Activated CD4-positive, alpha-beta memory T cell treated with anti-CD3 and anti-CD28 coated beads for 36 hours (primary cell): ENCODE measurements at regions not wholly inside any gene's neighbourhood (a gene's known extent, or its start where the extent isn't known, plus 50 kb on each side); places are given as distances from the start of the nearest gene placed in this dataset.

ENCODE experiments used
- CTCF ChIA-PET: fragments of 350-600 bp; sonication (Branson Sonifier 250); formaldehyde crosslinking; loops from one replicate; lab custom pipeline; 2021; ENCODE audit warnings: antibody characterized with exemption, inconsistent platforms; lab: Charles Lee
- POLR2A ChIA-PET: fragments of 350-600 bp; sonication (Branson Sonifier 250); formaldehyde crosslinking; loops from one replicate; lab custom pipeline; 2021; ENCODE audit warnings: antibody characterized with exemption; lab: Charles Lee
- DNase-seq: peaks from one replicate; pipeline ENCODE4 v3.0.0-alpha.2; 2020
- H3K27ac Mint-ChIP-seq: one replicate; pipeline ENCODE4 v1.8.0; 2021; ENCODE audit warnings: mixed read lengths
- H3K27me3 Mint-ChIP-seq: one replicate; pipeline ENCODE4 v1.8.0; 2021; ENCODE audit warnings: mixed read lengths
- H3K36me3 Mint-ChIP-seq: one replicate; pipeline ENCODE4 v1.8.0; 2021; ENCODE audit warnings: mixed read lengths
- H3K4me1 Mint-ChIP-seq: one replicate; pipeline ENCODE4 v1.8.0; 2021; ENCODE audit warnings: low read depth, mixed read lengths
- H3K4me3 Mint-ChIP-seq: one replicate; pipeline ENCODE4 v1.8.0; 2021; ENCODE audit warnings: mild to moderate bottlenecking, mixed read lengths
- H3K9me3 Mint-ChIP-seq: one replicate; pipeline ENCODE4 v1.8.0; 2021; ENCODE audit warnings: mixed read lengths
- intact Hi-C: fragments of 100-400 bp; cut with micrococcal nuclease; formaldehyde crosslinking; loops from one replicate; pipeline ENCODE4 v1.15.1; 2023

DNA sequence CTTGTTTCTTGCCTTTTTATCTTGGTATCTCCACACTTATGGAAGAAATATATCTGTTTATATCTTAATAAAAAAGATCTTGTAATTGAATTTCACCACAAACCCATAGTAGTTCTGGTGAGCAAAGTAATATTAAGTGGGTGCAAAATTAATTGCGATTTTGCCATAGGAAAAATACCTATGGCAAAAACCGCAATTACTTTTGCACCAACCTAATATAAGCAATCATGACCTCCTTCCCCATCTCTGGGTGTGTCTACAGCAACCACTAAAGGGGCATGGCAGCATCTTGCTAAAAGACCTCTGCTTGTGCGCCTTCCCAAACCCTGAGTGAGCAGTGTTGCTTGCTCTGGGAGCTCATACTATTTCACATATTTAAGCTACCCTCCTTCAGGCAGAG, 124.2 kb upstream of the GUCY1A1 start:
- CTCF ChIA-PET, result no interaction called here
- H3K27ac Mint-ChIP-seq, result no peak overlapping the region
- POLR2A ChIA-PET, result no interaction called here

DNA sequence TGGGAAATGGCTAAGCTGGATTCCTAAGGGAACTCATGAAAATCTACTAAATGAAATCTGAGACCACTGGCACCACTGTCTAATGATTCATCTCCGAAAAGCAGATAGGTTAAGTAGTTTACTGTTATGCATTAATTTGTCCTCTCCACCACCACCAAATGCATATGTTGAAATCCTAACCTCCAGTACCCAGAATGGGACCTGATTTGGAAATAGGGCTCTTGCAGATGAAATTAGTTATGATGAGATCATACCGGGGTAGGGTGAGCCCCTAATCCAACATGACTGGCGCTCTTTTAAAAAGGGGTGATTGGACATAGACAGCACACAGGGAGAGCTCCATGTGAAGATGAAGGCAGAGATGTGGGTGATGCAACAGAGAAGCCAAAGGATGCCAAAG, 124.9 kb upstream of the GUCY1A1 start:
- ChIA-PET CTCF (no interaction called here), POLR2A (no interaction called here)
- Mint-ChIP-seq H3K27me3 (no peaks in the 10 kb centered on the region), H3K36me3 (no peaks in the 10 kb centered on the region), H3K9me3 (no peaks in the 10 kb centered on the region), H3K4me3 (no peak overlapping the region), H3K4me1 (no peaks in the 10 kb centered on the region), H3K27ac (no peak overlapping the region)
- intact Hi-C loops, result no loop called here
- no peak for DNase-seq

More for the DNA sequence above, 124.2 kb upstream of the GUCY1A1 start:
- H3K9me3 Mint-ChIP-seq, result no peaks in the 10 kb centered on the region
- no peaks in the 10 kb centered on the region for H3K36me3 Mint-ChIP-seq
- H3K4me1 Mint-ChIP-seq, result no peaks in the 10 kb centered on the region
- no peak for DNase-seq
- intact Hi-C loops, result no loop called here
- H3K4me3 Mint-ChIP-seq, result no peak overlapping the region
- H3K27me3 Mint-ChIP-seq, result no peaks in the 10 kb centered on the region

DNA sequence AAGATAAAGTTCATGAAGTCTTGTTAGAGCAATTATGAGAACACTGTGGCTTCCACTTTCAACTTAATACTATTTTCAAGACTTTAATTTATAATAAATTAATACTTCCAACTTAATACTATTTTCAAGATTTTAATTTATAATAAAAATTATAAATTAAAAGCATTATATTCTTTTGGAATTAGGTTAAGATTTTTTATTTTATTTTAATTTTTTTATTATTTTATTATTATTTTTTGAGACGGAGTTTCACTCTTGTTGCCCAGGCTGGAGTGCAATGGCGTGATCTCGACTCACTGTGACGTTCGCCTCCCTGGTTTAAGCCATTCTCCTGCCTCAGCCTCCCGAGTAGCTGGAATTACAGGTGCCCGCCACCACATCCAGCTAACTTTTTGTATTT, 126.0 kb upstream of the GUCY1A1 start:
- Mint-ChIP-seq H3K4me3 (no peak overlapping the region), H3K9me3 (no peaks in the 10 kb centered on the region), H3K36me3 (no peaks in the 10 kb centered on the region), H3K4me1 (no peaks in the 10 kb centered on the region), H3K27ac (no peak overlapping the region), H3K27me3 (no peaks in the 10 kb centered on the region)
- ChIA-PET CTCF (no interaction called here), POLR2A (no interaction called here)
- intact Hi-C loops, result no loop called here
- DNase-seq, result no peak

DNA sequence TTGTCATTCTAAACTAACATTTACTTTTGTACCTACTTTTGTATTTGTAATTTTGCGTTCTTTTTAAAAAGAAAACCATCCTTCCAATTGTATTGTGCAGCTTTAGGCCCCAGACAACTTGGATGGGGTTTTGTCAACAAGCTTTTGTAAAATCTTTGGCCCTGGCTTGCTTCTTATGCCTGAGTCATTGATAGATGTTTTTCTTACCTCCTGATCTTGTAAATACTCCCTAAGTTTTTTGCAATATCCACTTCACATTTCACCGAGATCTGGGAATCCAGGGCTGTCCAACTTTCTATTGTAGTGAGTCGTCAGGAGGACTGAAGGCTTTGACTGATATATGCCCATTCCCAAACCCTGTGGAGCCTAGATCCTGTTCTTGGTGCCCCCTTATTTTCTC, 126.9 kb upstream of the GUCY1A1 start:
- H3K27me3 Mint-ChIP-seq, result no peaks in the 10 kb centered on the region
- H3K9me3 Mint-ChIP-seq, result no peaks in the 10 kb centered on the region
- H3K27ac Mint-ChIP-seq, result no peak overlapping the region
- intact Hi-C loops, result no loop called here
- ChIA-PET POLR2A (no interaction called here), CTCF (no interaction called here)
- no peaks in the 10 kb centered on the region for H3K4me1 Mint-ChIP-seq
- H3K36me3 Mint-ChIP-seq, result no peaks in the 10 kb centered on the region
- H3K4me3 Mint-ChIP-seq, result no peak overlapping the region
- DNase-seq, result no peak

DNA sequence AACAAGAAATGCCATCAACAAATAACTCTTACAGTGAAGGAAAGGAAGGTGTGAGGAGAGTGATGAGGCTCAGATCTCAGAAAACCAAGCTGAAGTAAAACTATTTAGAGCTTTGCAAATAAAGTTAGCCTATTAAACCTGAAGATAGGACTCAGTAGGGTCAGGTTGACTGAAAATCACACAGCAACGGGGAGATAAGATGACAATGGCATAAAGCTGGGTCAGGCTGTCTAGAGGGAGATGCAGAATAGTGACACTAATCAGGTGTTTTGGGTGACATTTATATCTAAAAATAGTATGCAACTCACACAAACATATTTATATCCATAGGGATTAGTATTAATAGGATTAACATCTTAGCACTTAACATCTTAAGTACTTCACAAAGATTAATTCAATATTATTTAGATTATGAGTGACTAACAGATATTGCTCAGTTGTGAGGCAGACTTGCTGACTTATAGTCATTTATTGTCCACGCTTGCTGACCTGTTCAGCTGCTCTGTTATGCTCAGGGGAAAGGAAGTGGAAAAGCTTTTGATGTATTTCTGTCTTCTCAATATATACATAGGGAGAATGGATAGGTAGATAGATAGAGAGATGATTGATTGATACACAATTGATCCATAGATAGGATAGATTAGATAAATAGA, 130.7 kb upstream of the GUCY1A1 start:
- DNase-seq, result no peak
- POLR2A ChIA-PET, result no interaction called here
- intact Hi-C loops, result no loop called here
- CTCF ChIA-PET, result no interaction called here
- Mint-ChIP-seq H3K36me3 (no peaks in the 10 kb centered on the region), H3K27me3 (no peaks in the 10 kb centered on the region), H3K4me3 (no peak overlapping the region), H3K9me3 (no peaks in the 10 kb centered on the region), H3K27ac (no peak overlapping the region), H3K4me1 (no peaks in the 10 kb centered on the region)

DNA sequence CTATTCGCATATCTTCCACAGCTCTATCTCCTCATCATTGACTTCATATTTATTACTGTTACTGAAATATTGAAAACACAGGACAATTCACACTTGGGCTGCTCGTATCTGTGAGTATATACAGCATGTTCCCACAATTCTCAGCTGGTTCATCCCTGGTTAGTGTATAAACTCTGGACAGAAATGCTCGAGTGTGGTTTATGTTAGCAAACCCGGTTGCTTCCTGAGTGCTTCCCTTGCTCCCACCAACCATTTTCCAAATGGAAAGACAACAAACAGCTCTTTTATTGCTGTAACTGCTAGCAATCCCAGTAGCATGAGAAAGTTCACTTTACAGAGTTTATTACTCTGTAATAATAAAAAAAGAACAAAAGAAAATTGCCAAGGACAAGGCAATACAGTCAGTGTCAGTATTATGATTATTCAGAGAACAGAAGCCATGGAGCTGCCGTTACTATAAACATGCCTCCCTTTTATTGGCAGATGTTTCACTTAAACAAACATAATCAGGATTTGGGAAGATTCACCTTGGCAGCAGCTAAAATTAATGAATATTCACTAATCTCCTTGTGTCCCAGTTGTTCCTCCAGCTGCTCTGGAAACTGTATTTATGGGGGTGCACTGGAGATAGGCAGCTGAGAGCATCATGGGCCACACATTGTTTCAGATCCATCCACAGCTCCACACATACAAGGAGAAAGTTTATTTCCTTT, 134.1 kb upstream of the GUCY1A1 start:
- intact Hi-C loops, result no loop called here
- Mint-ChIP-seq H3K4me3 (no peak overlapping the region), H3K9me3 (no peaks in the 10 kb centered on the region)

DNA sequence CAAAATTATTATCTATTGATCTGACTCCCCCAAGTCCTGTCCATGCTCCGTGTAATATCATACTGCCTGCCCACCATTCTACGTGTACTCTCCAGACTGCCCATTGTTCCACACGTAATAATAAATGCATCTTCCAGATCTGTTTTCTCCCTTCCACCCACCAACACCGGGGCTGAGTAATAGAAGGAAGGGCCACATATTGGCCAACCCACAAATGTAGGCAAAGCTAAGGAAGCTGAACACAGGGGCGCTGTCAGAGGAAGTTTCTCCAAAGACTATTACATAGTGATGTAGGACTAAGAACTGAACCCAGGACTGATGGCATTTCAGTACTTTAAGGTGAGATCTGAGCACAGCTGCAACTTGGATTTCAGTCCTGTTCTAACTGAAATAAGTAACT, 135.8 kb upstream of the GUCY1A1 start:
- no peaks in the 10 kb centered on the region for H3K27me3 Mint-ChIP-seq
- no peaks in the 10 kb centered on the region for H3K9me3 Mint-ChIP-seq
- H3K27ac Mint-ChIP-seq, result no peak overlapping the region
- intact Hi-C loops, result no loop called here
- no peak overlapping the region for H3K4me3 Mint-ChIP-seq
- ChIA-PET POLR2A (no interaction called here), CTCF (no interaction called here)
- no peaks in the 10 kb centered on the region for H3K36me3 Mint-ChIP-seq
- DNase-seq, result no peak
- H3K4me1 Mint-ChIP-seq, result peaks cover 2% of the 10 kb centered on the region

More for the DNA sequence above, 134.1 kb upstream of the GUCY1A1 start:
- Mint-ChIP-seq H3K27ac (no peak overlapping the region), H3K4me1 (no peaks in the 10 kb centered on the region), H3K27me3 (no peaks in the 10 kb centered on the region), H3K36me3 (no peaks in the 10 kb centered on the region)
- ChIA-PET POLR2A (no interaction called here), CTCF (no interaction called here)
- DNase-seq, result no peak

DNA sequence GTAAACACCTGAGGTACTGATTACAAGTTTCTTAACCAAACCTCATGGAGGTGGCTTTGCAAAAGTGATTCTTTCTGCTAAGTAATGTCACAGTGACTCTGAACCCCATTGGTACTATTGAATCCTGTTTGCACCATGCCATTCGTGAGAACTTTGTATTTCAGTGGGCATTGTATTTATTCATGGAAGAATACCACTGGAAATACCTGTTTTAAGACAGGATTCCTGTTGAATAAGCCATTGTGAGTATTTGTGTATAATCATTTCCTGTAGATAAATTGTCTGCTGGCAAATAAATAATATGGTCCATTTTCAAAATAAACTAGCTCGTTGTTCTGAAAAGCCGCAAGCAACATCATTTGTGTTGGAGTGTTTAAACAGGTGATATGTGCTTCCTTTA, 136.4 kb upstream of the GUCY1A1 start:
- no peak overlapping the region for H3K27ac Mint-ChIP-seq
- H3K36me3 Mint-ChIP-seq, result no peaks in the 10 kb centered on the region
- no peaks in the 10 kb centered on the region for H3K27me3 Mint-ChIP-seq
- POLR2A ChIA-PET, result no interaction called here
- H3K4me3 Mint-ChIP-seq, result no peak overlapping the region
- no peaks in the 10 kb centered on the region for H3K9me3 Mint-ChIP-seq
- CTCF ChIA-PET, result interaction anchor here (1.6 kb wide), 1 partner anchor 257 kb away, joined by 5 read pairs; no protein-coding TSS in a partner anchor
- intact Hi-C loops, result no loop called here
- H3K4me1 Mint-ChIP-seq, result peaks cover 2% of the 10 kb centered on the region
- no peak for DNase-seq

DNA sequence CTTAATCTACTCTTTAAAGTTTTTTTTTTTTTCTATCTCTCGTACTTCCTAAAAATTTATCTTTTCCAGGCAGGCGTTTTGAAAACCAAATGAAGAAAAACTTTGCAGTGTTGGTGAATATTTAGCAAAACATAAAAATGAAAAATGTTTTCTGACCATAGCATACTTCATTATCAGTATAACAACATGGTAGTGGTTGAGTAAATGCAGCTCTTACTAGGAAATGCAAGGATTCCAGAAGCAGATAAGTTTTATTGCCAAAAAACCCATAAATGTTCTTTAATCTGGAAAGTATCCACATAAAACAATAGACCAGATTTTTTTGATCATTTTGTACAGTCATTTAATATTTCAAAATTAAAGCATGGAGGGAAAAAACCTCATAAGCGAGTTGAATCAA, 136.9 kb upstream of the GUCY1A1 start:
- Mint-ChIP-seq H3K27me3 (no peaks in the 10 kb centered on the region), H3K9me3 (no peaks in the 10 kb centered on the region), H3K4me1 (peaks cover 2% of the 10 kb centered on the region), H3K27ac (no peak overlapping the region), H3K36me3 (no peaks in the 10 kb centered on the region), H3K4me3 (no peak overlapping the region)
- intact Hi-C loops, result no loop called here
- no peak for DNase-seq
- POLR2A ChIA-PET, result no interaction called here
- CTCF ChIA-PET, result interaction anchor here (1.6 kb wide), 1 partner anchor 257 kb away, joined by 5 read pairs; no protein-coding TSS in a partner anchor

DNA sequence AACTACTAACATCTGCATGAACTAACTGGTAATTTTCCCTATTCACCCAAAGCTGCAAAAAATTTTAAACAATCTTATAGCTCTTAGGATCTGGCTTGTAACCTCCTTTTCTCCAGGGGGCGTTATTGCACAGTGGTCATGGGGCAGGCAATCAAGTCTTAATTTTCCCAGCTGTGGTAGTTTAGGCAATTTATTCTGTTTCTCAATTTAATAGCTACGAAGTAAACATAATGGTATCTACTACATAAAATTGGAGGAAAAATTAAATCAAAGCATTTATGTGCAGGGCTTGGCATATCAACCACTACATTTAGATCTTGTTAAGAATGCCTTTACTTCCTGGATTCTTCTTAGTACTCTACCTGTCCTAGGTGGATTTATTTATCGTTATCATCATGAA, 137.4 kb upstream of the GUCY1A1 start:
- Mint-ChIP-seq H3K27me3 (no peaks in the 10 kb centered on the region), H3K36me3 (no peaks in the 10 kb centered on the region), H3K9me3 (no peaks in the 10 kb centered on the region), H3K4me1 (peaks cover 2% of the 10 kb centered on the region), H3K27ac (no peak overlapping the region), H3K4me3 (no peak overlapping the region)
- CTCF ChIA-PET, result interaction anchor here (1.6 kb wide), 1 partner anchor 258 kb away, joined by 5 read pairs; no protein-coding TSS in a partner anchor
- no peak for DNase-seq
- POLR2A ChIA-PET, result no interaction called here
- intact Hi-C loops, result no loop called here

DNA sequence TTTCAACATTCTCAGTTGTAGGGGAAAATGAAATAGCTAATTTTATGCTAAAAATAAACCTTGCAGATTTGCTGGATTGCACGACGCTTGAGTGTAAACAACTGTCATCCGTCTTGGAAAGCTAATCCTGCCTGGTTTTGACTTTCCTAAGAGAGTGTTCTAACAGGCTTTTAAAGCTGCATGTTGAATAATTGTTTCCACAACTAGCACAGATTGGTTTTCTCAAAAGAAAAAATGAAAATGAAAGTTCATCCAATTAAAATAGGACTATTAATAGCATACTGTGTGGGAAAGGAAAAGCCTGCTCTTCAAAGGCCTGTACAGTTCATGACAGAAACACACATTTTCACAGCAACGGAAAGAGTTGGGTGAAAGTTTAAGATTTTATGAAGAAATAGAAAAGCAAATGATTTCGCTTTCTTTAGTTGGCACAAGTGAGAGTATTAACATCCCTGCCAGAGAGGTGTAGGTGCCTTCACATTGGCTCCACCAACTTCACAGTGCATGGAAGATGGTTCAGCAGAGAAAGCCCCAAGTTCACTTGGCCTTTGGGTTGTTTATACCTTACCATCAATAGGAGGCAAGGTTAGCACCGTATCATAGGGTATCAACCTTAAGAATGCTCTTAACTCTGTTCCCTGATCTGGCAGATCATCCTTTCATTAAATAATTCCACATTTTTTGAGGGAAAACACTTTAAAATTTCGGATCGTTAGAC, 140.0 kb upstream of the GUCY1A1 start:
- intact Hi-C loops, result no loop called here
- DNase-seq, result no peak
- peaks cover 7% of the 10 kb centered on the region for H3K9me3 Mint-ChIP-seq
- no peaks in the 10 kb centered on the region for H3K36me3 Mint-ChIP-seq
- ChIA-PET CTCF (no interaction called here), POLR2A (no interaction called here)
- no peaks in the 10 kb centered on the region for H3K27me3 Mint-ChIP-seq
- peaks cover 2% of the 10 kb centered on the region for H3K4me1 Mint-ChIP-seq
- no peak overlapping the region for H3K4me3 Mint-ChIP-seq
- H3K27ac Mint-ChIP-seq, result no peak overlapping the region

DNA sequence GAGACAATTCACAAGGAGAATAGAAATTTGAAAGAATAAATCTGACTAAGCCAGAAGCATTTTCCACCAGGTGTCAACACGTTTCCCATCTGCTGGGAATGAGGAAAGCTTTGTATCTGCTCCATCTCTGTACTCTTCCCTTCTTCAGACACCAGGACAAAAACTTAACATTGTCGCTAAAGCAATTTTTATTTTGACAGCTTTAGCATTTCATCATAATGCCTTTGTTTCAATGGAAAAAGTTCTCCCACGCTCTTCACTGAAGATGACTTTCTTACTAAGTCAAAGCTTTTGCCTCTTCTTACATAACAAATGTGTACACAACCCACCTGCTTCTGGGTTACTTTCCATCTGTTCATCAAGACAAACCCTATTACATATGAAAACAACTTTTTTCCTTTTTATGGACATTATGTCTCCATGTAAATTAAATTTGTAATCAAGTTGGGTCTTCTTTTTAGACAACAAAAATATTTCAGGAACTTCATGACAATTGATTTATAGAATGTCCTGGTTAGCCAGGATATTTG, 141.7 kb upstream of the GUCY1A1 start:
- ChIA-PET POLR2A (no interaction called here), CTCF (no interaction called here)
- no peak overlapping the region for H3K27ac Mint-ChIP-seq
- H3K36me3 Mint-ChIP-seq, result no peaks in the 10 kb centered on the region
- H3K4me3 Mint-ChIP-seq, result no peak overlapping the region
- intact Hi-C loops, result no loop called here
- no peaks in the 10 kb centered on the region for H3K27me3 Mint-ChIP-seq
- H3K4me1 Mint-ChIP-seq, result peaks cover 2% of the 10 kb centered on the region
- no peak for DNase-seq
- peaks cover 13% of the 10 kb centered on the region for H3K9me3 Mint-ChIP-seq
